NOMO-1 treated with dmso at 0.1 percent for 144 hours (cell line): ENCODE measurements at regions not wholly inside any gene's neighbourhood (a gene's known extent, or its start where the extent isn't known, plus 50 kb on each side); places are given as distances from the start of the nearest gene placed in this dataset.
"Not testable (repeated sequence)": the region's sequence is repeated elsewhere in the genome, so short reads cannot be mapped to it uniquely, and the experiment has no call there.

ENCODE experiments used
- DNase-seq: peaks from one replicate; lab custom pipeline; 2025; ENCODE audit not compliant: unreplicated experiment; lab: John Stamatoyannopoulos, UW

GRCh38 chr2:64742678-64743077, 89.0 kb upstream of the SERTAD2 start:
- DNase-seq: no peak

GRCh38 chr2:64743739-64744330, 90.1 kb upstream of the SERTAD2 start:
- no peak for DNase-seq

- DNase-seq: no peak
These were observed 91.8 kb upstream of the SERTAD2 start for GRCh38 chr2:64745562-64745961.

- DNase-seq: not testable (repeated sequence)
These were observed 94.0 kb upstream of the SERTAD2 start for GRCh38 chr2:64747690-64748091.

DNA sequence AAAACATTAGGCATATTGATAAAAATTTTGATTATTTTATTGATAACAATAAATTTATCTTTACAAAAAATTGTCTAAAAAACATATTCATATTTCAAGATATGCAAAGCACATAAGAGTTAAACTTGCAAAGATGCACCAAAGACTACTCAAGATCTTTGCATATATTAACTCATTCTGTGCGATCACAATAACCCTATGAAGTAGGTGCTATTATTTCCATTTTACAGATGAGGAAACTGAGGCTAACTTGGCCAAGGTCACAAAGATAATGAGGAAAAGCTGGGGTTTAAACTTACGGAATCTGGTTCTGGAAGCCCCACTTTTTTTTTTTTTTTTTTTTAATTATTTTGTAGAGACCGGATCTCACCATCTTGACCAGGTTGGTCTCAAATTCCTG, 94.4 kb upstream of the SERTAD2 start:
- no peak for DNase-seq

GRCh38 chr2:64748561-64748960, 94.8 kb upstream of the SERTAD2 start:
- DNase-seq: no peak

- no peak for DNase-seq
These were observed 95.7 kb upstream of the SERTAD2 start for GRCh38 chr2:64749446-64749845.

GRCh38 chr2:64750001-64750816, 96.5 kb upstream of the SERTAD2 start:
- no peak for DNase-seq

- peak; percentile 99 for DNase-seq
These were observed 97.1 kb upstream of the SERTAD2 start for GRCh38 chr2:64750817-64751285.

- DNase-seq: no peak
These were observed 97.9 kb upstream of the SERTAD2 start for GRCh38 chr2:64751286-64752260.

- DNase-seq: no peak
These were observed 99.7 kb upstream of the SERTAD2 start for GRCh38 chr2:64753399-64753798.

DNA sequence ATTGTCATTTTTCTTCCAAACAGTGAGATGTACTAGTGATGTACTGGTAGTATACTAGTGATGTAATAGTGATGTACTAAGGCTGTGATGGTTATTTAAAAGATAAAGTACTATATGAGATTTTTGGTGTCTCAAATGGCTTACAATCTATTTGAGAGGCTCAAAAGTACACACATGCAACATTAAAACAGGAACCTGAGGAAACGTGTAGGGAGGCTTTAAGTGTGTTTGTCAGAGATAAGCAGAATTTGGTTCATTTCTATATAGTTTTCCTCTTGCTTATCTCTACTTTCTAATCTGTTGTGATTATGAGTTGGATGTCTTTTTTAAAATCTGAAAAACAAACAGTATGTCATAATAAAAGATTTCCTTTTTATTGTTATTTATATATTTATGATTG, 100.9 kb upstream of the SERTAD2 start:
- DNase-seq: no peak

GRCh38 chr2:64757126-64757525, 103.4 kb upstream of the SERTAD2 start:
- DNase-seq: no peak

DNA sequence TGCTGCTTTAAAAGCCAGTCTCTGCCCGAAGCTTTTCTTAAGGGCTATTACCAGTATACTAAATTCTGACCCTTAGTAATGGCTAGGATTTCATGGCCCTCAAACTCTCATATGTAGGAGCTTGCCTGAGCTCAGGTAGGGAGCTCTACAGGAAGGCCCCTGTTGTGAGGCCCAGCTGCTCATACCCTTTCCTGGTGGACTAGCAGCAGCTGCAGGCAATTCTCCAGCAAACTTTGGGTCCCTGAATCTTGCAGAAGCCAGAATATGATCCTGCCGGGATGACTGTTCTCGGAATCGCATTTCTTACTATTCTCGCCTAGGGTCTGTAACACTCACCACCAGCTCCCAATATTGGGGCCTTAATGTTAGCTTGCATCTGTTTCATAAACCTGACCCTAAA, 106.4 kb upstream of the SERTAD2 start:
- no peak for DNase-seq

GRCh38 chr2:64762301-64762997, 108.7 kb upstream of the SERTAD2 start:
- DNase-seq: no peak

- peak; percentile 36 for DNase-seq
These were observed 109.4 kb upstream of the SERTAD2 start for GRCh38 chr2:64763126-64763525.

DNA sequence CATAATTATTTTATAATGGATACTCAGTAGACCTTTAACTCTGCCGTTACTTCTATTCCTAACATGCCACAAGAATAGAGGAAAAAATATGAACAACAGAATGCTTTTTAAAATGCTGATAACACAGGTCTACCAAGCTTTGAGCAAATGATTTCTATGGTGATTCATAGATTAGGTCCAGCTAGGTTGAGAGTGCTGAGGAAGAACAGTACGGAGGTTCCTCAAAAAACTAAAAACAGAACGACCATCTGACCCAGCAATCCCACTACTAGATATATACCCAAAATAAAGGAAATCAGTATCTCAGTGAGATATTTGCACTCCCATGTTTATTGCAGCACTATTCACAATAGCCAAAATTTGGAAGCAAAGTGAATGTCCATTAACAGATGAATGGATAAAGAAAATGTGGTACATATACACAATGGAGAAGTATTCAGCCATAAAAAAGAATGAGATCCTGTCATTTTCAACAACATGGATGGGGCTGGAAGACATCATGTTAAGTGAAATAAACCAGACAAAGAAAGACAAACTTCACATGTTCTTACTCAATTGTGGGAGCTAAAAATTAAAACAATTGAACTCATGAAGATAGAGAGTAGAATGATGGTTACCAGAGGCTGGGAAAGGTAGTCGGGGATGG, 111.6 kb upstream of the SERTAD2 start:
- DNase-seq: no peak

GRCh38 chr2:64766841-64767669, 113.3 kb upstream of the SERTAD2 start:
- no peak for DNase-seq

GRCh38 chr2:64767670-64768468, 114.2 kb upstream of the SERTAD2 start:
- peak; percentile 76 for DNase-seq
